LNCaP clone FGC (cell line): ENCODE measurements at regions not wholly inside any gene's neighbourhood (a gene's known extent, or its start where the extent isn't known, plus 50 kb on each side); places are given as distances from the start of the nearest gene placed in this dataset.
A peak's percentile ranks its signal among the peaks of the same experiment; 100 is the strongest.
"Not testable (repeated sequence)": the region's sequence is repeated elsewhere in the genome, so short reads cannot be mapped to it uniquely, and the experiment has no call there.

Experiments used
- DNase-seq: peaks from one replicate; pipeline ENCODE4 v3.0.0-alpha.2; 2011; ENCODE audit warnings: low read depth
- H3K4me3 ChIP-seq: 2 replicates; pipeline ENCODE4 v1.5.1; 2011; ENCODE audit warnings: mild to moderate bottlenecking, low read depth, low read length, control low read depth
- TF ChIP-seq, protein P1 (sequence below): IDR thresholded peaks from 2 replicates; pipeline ENCODE4 v1.5.1; 2012; ENCODE audit warnings: mild to moderate bottlenecking; ENCODE audit not compliant: control insufficient read depth, insufficient read depth; ENCODE audit errors: extremely low read depth

DNA sequence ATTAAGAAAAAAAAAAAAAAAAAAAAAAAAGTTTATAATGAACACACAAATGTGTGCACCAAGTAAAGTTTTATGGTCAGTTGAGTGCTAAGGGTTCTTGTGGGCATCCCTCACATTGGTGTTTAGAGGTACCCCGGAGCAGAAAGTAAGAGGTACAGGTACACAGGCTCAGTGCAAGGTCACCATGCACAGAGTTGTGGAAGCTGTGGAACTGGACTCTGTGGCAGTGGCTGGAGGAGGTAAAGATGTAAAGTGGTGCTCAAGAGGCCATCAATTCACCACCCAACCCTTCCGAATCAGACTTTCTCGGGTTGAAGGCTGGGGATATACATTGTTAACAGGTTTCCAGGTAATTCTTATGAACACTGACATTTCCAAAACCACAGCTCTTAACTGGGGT lies 83.6 kb upstream of the FOXN2 start:
- TF ChIP-seq, protein P1, sequence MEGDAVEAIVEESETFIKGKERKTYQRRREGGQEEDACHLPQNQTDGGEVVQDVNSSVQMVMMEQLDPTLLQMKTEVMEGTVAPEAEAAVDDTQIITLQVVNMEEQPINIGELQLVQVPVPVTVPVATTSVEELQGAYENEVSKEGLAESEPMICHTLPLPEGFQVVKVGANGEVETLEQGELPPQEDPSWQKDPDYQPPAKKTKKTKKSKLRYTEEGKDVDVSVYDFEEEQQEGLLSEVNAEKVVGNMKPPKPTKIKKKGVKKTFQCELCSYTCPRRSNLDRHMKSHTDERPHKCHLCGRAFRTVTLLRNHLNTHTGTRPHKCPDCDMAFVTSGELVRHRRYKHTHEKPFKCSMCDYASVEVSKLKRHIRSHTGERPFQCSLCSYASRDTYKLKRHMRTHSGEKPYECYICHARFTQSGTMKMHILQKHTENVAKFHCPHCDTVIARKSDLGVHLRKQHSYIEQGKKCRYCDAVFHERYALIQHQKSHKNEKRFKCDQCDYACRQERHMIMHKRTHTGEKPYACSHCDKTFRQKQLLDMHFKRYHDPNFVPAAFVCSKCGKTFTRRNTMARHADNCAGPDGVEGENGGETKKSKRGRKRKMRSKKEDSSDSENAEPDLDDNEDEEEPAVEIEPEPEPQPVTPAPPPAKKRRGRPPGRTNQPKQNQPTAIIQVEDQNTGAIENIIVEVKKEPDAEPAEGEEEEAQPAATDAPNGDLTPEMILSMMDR: no peak
- no peak overlapping the region for H3K4me3 ChIP-seq
- no peak for DNase-seq

- H3K4me3 ChIP-seq: no peak overlapping the region
- TF ChIP-seq, protein P1: no peak
- DNase-seq: no peak
These were observed 82.1 kb upstream of the FOXN2 start for GRCh38 chr2:48232351-48232750.

- DNase-seq: no peak
- TF ChIP-seq, protein P1: no peak
- no peak overlapping the region for H3K4me3 ChIP-seq
These were observed 81.5 kb upstream of the FOXN2 start for GRCh38 chr2:48233005-48233404.

DNA sequence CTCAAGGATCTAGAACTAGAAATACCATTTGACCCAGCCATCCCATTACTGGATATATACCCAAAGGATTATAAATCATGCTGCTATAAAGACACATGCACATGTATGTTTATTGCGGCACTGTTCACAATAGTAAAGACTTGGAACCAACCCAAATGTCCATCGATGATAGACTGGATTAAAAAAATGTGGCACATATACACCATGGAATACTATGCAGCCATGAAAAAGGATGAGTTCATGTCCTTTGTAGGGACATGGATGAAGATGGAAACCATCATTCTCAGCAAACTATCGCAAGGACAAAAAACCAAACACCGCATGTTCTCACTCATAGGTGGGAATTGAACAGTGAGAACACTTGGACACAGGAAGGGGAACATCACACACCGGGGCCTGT lies 80.7 kb upstream of the FOXN2 start:
- not testable (repeated sequence) for H3K4me3 ChIP-seq, DNase-seq

DNA sequence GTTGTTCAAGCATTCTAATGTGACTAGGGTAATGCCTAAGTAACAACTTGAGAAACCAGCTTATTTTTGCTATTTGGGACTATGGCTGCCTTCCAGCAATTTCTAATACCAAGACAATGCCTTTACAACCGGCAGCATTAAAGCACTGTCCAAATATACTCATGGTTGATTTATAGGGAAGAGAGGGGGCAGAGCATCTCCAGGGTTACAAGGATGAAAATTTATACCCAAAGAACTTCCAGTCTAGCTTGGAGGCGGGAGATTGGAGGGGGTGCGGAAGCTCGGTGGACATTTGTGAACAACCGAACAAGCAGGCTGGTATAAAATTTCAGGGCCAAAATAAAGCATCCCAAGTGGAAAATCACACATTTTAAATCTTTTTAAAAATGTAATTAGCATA lies 79.4 kb upstream of the FOXN2 start:
- H3K4me3 ChIP-seq: no peak overlapping the region
- peak; percentile 10 for DNase-seq
- TF ChIP-seq, protein P1: no peak

- TF ChIP-seq, protein P1: no peak
- no peak for DNase-seq
- no peak overlapping the region for H3K4me3 ChIP-seq
These were observed 76.1 kb upstream of the FOXN2 start for GRCh38 chr2:48238381-48238780.

DNA sequence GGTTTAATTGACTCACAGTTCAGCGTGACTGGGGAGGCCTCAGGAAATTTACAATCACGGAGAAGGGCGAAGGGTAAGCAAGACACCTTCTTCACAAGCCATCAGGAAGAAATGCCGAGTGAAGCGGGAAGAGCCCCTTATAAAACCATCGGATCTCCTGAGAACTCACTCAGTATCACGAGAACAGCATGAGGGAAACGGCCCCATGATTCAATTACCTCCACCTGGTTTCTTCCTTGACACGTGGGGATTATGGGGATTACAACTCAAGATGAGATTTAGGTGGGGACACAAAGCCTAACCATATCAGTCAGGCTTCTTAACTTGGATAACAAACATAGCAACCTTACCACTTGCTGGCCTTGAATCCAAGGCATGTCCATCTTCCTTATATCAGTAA lies 73.6 kb upstream of the FOXN2 start:
- no peak overlapping the region for H3K4me3 ChIP-seq
- DNase-seq: no peak
- TF ChIP-seq, protein P1: no peak

DNA sequence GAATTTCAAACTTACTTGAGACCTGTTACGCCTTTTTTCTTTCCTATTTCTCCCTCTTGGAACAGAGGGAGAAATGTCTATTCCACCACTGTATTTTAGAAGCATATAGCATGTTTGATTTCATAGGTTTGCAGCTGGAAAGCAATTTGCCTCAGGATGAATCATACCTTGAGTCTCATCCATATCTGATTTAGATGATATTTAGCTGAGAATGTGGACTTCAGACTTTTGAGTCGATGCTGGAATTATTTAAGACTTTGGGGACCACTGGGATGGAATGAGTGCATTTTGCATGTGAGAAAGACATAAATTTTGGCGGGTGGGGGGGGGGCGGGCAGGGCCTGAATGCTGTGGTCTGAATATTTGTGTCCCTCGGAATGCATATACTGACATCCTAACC lies 67.3 kb upstream of the FOXN2 start:
- TF ChIP-seq, protein P1: no peak
- no peak for DNase-seq
- H3K4me3 ChIP-seq: no peak overlapping the region
